ENCODE measurements at regions not wholly inside any gene's neighbourhood (a gene's known extent, or its start where the extent isn't known, plus 50 kb on each side); places are given as distances from the start of the nearest gene placed in this dataset.

DNA sequence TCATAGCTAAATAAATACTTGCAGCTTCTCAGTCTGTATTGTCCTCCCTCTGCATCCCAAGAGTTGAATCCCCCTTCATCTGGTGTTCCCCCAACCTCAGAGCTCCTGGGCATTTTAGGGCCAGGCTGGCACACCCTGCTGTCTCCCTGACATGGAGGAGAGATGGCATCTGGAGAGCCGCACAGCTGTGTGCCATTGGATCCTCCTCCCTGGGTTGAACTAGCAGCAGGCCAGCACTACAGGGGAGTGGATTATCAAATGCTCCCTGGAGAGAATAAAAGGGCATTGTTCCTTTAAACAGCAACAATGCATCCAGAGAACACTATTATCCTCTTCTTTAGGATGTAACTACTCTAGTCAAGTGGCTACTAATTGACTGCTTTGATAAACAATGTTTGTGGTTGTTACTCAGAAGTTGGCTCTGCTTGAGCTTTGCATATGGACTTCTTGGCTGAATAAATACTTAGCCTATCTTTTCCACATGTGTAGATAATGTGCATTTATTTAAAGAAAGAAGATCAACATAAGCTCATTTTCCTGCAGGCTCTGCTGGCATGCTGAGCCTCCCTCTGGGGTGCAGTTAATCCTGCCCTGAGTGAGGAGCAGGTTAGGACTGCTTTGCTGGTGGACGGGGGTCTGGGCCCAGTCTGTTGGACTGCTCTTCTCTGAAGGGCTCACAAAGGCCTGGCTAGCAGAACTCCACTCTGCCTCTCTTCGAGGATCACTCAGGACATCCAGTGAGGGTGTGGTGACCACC, 897.2 kb downstream of the TBC1D22A start:
- TF ChIP-seq, protein P1, sequence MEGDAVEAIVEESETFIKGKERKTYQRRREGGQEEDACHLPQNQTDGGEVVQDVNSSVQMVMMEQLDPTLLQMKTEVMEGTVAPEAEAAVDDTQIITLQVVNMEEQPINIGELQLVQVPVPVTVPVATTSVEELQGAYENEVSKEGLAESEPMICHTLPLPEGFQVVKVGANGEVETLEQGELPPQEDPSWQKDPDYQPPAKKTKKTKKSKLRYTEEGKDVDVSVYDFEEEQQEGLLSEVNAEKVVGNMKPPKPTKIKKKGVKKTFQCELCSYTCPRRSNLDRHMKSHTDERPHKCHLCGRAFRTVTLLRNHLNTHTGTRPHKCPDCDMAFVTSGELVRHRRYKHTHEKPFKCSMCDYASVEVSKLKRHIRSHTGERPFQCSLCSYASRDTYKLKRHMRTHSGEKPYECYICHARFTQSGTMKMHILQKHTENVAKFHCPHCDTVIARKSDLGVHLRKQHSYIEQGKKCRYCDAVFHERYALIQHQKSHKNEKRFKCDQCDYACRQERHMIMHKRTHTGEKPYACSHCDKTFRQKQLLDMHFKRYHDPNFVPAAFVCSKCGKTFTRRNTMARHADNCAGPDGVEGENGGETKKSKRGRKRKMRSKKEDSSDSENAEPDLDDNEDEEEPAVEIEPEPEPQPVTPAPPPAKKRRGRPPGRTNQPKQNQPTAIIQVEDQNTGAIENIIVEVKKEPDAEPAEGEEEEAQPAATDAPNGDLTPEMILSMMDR (IDR thresholded peaks at IDR 0.05; ENCODE audit: low read depth, low read length, missing control alignments): no peak
- in situ Hi-C loops (cut with HindIII; ENCODE audit: low sequenced_read_pairs): loop anchor here (5.0 kb wide), 1 partner anchor 68 kb away; no protein-coding TSS in a partner anchor
- H3K4me3 ChIP-seq (ENCODE audit: low read depth, low read length): no peak overlapping the region
- DNase-seq (ENCODE audit: low read depth): no peak

DNA sequence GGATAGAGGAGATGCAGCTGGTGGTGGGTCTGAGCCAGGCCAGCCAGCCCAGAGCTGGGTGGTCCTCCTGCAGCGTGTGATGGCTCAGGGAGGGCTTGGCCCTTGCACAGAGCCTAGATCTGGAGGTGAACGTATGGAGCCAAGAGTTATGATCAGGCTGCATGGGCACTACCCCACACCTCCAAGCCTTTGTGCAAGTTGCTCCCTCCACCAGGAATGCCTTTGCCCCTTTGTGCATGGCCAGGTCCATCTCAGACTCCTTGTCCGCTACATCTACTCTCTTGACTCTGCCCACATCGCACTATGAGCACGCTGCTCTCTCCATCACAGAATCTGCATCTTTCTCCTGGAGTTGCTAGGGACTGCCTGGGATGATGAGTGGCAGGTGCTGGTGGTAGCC, 895.7 kb downstream of the TBC1D22A start:
- TF ChIP-seq, protein P1 (IDR thresholded peaks at IDR 0.05; ENCODE audit: low read depth, low read length, missing control alignments): no peak
- in situ Hi-C loops (cut with HindIII; ENCODE audit: low sequenced_read_pairs): no loop called here
- H3K4me3 ChIP-seq (ENCODE audit: low read depth, low read length): no peak overlapping the region
- DNase-seq (ENCODE audit: low read depth): no peak

DNA sequence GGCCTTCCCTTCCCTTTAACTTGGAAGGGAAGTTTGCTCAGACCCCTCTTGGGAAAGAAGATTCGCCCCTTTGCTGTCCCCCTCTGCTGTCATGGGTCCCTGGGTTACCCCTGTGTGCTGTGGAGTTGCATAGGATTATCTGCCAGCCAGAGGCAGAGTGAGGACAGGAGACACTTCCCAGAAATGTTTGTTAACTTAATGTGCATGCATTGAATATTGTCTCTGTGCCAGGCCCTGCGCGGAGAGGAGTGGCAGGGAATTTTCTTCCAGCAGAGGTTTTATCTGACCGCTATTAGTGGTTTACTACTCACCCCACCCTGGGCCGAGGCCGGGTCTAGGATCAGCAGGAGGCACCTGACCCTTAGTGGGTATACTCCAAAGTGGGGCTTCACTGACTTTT, 894.8 kb downstream of the TBC1D22A start:
- in situ Hi-C loops (cut with HindIII; ENCODE audit: low sequenced_read_pairs): no loop called here
- no peak for DNase-seq (ENCODE audit: low read depth)
- no peak overlapping the region for H3K4me3 ChIP-seq (ENCODE audit: low read depth, low read length)
- TF ChIP-seq, protein P1 (IDR thresholded peaks at IDR 0.05; ENCODE audit: low read depth, low read length, missing control alignments): no peak

DNA sequence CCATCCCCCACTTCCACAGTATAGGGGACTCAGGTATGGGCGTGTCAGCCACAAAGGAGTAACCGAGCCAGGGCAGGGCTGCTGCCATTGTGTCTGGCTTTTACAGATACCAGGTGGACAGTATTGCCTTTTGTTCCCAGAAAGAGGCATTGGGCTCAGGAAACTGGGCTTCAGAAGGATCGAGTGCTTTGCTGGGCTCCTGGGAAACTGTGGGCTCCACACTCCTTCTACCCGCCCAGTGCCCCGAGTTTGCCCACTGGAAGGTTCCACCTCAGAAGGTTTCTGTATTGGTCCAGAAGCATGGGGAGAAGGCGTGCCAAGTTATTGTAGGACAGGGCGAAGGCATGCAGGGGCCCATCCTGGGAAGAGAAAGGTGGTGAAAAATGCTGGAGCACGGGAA, 894.4 kb downstream of the TBC1D22A start:
- H3K4me3 ChIP-seq (ENCODE audit: low read depth, low read length): no peak overlapping the region
- TF ChIP-seq, protein P1 (IDR thresholded peaks at IDR 0.05; ENCODE audit: low read depth, low read length, missing control alignments): no peak
- in situ Hi-C loops (cut with HindIII; ENCODE audit: low sequenced_read_pairs): no loop called here
- no peak for DNase-seq (ENCODE audit: low read depth)

DNA sequence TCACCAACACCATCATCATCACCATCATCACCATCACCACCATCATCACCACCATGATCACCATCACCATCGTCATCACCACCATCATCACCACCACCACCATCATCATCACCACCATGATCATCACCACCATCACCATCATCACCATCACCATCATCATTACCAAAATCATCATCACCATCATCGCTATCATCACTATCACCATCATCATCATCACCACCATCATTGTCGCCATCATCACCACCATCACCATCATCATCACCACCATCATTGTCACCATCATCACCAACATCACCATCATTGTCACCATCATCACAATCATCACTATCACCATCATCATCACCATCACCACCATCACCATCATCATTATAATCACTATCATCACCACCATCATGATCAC, 893.5 kb downstream of the TBC1D22A start:
- no peak for DNase-seq (ENCODE audit: low read depth)
- TF ChIP-seq, protein P1 (IDR thresholded peaks at IDR 0.05; ENCODE audit: low read depth, low read length, missing control alignments): no peak
- in situ Hi-C loops (cut with HindIII; ENCODE audit: low sequenced_read_pairs): no loop called here
- H3K4me3 ChIP-seq (ENCODE audit: low read depth, low read length): no peak overlapping the region

DNA sequence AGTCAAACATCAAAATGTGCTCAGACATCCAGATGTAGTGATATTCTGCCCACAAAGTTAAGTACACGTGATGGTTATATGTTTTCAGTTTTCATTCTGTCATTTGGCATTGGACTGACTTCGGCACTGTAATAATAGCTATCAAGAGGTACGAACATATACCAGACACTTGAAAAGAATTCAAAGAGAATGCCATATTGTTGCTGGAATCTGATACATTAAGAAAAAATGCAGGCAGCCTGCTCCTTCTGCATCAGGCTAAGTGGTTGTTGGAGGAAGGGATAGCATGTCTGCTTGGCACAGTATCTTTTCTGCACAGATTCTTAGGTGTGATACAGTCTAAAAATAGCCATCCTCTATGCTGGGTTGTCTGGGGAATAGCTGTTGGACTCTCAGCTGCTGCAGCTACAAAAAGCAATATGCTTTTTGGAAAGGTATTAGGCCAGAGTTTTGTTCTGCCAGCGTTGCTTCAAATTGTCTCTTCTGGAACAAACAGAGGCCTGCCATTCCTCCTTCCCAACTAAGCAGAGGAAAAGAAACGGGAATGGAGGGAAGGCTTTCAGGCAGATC, 892.6 kb downstream of the TBC1D22A start:
- in situ Hi-C loops (cut with HindIII; ENCODE audit: low sequenced_read_pairs): no loop called here
- no peak overlapping the region for H3K4me3 ChIP-seq (ENCODE audit: low read depth, low read length)
- no peak for DNase-seq (ENCODE audit: low read depth)
- TF ChIP-seq, protein P1 (IDR thresholded peaks at IDR 0.05; ENCODE audit: low read depth, low read length, missing control alignments): no peak
